Coronary artery (tissue), 2 donors: ENCODE measurements at regions not wholly inside any gene's neighbourhood (a gene's known extent, or its start where the extent isn't known, plus 50 kb on each side); places are given as distances from the start of the nearest gene placed in this dataset.

Source experiments
- DNase-seq: peaks from one replicate; pipeline ENCODE4 v3.0.0-alpha.2; 2017; ENCODE audit warnings: low spot score
- H3K27ac ChIP-seq, 2 donors: fragments of 200-600 bp; sonication (generic); one replicate each; pipeline ENCODE4 v1.5.1; 2016 to 2019
- H3K4me3 ChIP-seq: fragments of 200-600 bp; sonication (generic); 2 replicates; pipeline ENCODE4 v1.5.1; 2016; ENCODE audit warnings: mild to moderate bottlenecking, moderate library complexity
- TF ChIP-seq, protein P1 (sequence below): fragments of 200-600 bp; sonication (generic); IDR thresholded peaks from one replicate; pipeline ENCODE4 v1.5.1; 2019; ENCODE audit warnings: antibody characterized with exemption

DNA sequence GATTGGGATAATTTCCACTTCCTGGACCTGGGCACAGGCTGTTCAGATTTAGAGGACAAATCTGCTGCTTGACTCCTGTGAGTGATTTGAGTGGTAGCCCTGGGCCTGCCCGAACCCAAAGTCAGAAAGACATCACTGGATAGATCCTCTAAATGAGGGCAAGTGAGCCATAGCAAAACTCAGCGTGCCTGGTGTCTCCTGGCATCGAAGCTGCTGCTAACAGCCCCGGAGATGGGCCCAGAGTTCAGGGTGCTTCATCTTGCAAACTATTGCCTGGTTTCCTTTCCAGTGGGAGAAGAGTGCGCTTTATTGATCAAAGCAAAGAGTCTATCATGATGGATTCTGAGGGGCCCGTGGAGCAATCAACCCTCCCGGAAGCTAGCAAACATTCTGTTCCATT lies 153.1 kb upstream of the KLHL29 start:
- TF ChIP-seq, protein P1, sequence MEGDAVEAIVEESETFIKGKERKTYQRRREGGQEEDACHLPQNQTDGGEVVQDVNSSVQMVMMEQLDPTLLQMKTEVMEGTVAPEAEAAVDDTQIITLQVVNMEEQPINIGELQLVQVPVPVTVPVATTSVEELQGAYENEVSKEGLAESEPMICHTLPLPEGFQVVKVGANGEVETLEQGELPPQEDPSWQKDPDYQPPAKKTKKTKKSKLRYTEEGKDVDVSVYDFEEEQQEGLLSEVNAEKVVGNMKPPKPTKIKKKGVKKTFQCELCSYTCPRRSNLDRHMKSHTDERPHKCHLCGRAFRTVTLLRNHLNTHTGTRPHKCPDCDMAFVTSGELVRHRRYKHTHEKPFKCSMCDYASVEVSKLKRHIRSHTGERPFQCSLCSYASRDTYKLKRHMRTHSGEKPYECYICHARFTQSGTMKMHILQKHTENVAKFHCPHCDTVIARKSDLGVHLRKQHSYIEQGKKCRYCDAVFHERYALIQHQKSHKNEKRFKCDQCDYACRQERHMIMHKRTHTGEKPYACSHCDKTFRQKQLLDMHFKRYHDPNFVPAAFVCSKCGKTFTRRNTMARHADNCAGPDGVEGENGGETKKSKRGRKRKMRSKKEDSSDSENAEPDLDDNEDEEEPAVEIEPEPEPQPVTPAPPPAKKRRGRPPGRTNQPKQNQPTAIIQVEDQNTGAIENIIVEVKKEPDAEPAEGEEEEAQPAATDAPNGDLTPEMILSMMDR = no peak
- Histone ChIP-seq H3K4me3 (no peak overlapping the region), H3K27ac (no peak overlapping the region)
- peak; percentile 43 for DNase-seq

DNA sequence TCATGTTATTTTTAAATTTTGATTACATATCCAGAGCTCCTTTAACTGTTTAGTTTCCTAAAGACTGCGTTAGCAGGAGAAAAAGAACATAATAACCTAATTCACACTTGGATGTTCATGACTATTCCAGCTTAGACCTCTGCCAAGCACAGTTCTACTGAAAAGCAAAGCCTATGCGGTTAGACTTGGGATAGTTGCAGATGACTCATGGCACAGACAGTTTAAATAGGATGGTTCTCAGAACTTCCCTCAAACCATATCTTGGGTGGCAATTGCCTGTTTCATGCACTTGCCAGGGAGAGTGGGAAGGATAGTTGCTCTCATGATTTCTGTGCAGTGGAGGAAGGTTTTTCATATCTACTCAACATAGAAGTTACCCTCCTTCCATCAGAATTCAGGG lies 149.7 kb upstream of the KLHL29 start:
- H3K27ac ChIP-seq = no peak overlapping the region
- TF ChIP-seq, protein P1 = no peak
- H3K4me3 ChIP-seq = no peak overlapping the region
- DNase-seq = no peak

DNA sequence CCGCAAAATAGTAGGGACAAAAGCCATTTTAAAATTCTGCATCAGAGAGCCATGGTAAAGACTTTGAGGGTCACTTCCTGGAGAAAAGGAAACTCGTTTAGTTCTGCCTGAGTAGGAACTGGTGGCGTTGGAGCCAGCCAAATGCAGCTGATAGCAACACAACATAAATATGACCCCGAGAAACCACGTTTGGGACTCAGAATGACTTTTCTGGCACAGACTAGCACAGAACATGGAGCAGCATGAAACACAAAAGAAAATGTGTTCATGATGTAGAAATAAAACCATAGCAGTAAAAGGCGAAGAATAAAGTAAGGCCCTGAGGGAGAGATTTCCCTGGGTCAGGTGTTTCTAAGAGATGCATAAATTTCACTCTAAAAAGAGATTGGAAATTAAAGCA lies 149.2 kb upstream of the KLHL29 start:
- Histone ChIP-seq H3K27ac (no peak overlapping the region), H3K4me3 (no peak overlapping the region)
- no peak for DNase-seq
- TF ChIP-seq, protein P1 = no peak

DNA sequence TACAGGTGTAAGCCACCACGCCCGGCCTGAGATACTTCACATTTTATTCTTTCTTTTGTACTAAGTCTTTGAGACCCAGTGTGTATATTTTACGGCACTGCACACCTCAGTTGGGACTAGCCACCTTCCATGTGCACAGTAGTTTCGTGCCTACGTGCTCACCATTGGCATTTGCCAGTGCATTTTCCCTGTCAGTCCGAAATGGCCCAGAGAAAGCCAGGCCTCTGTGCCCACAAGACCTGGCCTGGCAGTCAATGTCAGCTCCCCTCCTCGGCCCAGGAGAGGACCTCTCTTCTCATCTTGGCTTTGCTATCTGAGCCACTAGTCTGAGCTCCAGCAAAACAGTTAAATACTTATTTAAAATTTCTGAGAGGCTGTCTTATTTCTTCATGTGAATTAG lies 147.8 kb upstream of the KLHL29 start:
- TF ChIP-seq, protein P1 = no peak

DNA sequence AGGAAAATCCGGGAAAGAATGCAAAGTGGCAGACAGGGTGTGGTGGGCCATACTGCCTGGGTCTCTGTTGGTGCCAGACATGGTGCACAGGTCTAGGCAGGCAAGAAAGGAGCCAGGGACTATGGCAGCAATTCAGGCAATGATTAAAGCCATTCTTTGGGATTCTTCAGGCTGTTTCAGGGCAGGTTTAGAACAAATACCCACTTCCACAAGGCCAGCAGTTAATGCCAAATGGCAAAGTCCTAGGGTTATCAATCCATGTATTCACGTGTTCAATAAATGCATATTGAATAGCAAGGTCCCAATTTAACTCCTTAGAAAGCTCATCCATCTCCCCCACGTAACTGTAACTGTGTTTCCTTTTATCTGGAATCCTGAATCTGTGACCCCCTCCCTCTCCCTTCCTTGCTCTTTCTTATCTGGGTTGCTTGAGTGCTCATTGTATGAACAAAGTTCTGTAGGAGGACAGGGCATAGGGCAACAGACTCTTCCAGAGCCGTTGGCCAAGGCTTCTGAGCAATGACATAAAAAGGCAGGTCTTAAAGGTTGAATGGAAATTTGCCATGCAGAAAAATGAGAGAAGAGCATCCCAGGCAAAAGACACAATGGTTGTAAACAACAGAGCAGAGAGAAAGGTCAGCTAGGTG lies 146.8 kb upstream of the KLHL29 start:
- peak; percentile 17 for DNase-seq
- TF ChIP-seq, protein P1 = no peak
- Histone ChIP-seq H3K27ac (no peak overlapping the region), H3K4me3 (no peak overlapping the region)

More for the DNA sequence above, 147.8 kb upstream of the KLHL29 start:
- DNase-seq = no peak
- Histone ChIP-seq H3K27ac (no peak overlapping the region), H3K4me3 (no peak overlapping the region)

DNA sequence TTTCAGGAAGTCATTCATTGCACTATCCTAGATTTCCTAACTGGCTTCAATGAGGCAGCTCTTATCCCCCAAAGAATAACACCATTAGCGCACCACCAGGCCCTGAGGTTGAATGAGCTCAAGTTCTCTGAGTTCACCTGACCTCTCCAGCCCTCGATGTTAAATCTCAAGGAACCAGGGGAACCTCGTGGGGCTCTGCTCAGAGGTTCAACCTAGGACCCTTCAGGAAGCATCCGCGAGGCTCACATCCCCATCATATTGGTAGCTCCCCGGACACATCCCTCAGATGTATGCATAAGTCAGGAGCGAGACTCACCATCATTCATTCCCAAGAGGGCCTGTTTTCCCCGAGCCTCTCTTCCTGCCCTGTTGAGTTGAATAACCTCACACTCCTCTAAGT lies 145.6 kb upstream of the KLHL29 start:
- peak; percentile 14 for DNase-seq
- TF ChIP-seq, protein P1 = no peak
- Histone ChIP-seq H3K27ac (no peak overlapping the region), H3K4me3 (no peak overlapping the region)

DNA sequence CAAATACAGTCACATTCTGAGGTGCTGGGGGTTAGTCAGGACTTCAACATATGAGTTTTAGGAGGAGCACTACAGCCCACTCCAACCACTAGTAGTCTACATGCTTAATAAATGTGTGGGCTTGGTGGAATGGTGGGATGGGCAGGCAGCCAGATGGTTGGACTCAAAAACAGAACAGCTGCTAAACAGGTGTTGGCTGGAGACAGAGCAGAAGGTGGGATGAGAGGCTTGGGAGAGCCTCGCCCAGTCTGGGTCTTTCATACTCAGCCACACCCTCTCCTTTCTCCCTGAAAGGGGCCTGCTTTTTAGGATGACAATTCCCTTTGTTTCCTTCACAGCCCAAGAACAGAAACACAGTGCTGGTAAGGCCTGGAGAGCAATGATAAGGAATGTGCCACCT lies 143.9 kb upstream of the KLHL29 start:
- no peak overlapping the region for H3K4me3 ChIP-seq
- TF ChIP-seq, protein P1 = no peak
- DNase-seq = peak; percentile 19
- H3K27ac ChIP-seq = no peak overlapping the region
